ENCODE measurements at regions not wholly inside any gene's neighbourhood (a gene's known extent, or its start where the extent isn't known, plus 50 kb on each side); places are given as distances from the start of the nearest gene placed in this dataset.

DNA sequence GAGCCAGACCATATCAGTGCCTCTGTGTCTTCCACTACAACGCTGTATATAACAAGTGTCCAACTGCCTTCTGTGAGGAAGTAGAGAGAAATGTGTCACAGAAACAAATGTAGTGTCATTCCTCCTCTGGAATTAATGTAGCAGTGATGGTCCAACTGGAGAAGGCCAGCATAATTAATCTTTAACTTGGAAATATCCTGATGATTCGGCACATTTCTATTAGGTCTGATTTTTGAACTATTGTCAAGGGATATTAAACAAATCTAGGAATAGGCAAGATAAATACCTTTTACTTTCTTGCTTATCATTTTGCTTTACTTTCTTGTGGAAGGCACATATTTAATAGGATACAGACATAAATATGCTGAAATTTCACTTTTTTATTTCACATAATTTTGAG, 446.2 kb upstream of the ALCAM start:
- TF ChIP-seq, protein P1, sequence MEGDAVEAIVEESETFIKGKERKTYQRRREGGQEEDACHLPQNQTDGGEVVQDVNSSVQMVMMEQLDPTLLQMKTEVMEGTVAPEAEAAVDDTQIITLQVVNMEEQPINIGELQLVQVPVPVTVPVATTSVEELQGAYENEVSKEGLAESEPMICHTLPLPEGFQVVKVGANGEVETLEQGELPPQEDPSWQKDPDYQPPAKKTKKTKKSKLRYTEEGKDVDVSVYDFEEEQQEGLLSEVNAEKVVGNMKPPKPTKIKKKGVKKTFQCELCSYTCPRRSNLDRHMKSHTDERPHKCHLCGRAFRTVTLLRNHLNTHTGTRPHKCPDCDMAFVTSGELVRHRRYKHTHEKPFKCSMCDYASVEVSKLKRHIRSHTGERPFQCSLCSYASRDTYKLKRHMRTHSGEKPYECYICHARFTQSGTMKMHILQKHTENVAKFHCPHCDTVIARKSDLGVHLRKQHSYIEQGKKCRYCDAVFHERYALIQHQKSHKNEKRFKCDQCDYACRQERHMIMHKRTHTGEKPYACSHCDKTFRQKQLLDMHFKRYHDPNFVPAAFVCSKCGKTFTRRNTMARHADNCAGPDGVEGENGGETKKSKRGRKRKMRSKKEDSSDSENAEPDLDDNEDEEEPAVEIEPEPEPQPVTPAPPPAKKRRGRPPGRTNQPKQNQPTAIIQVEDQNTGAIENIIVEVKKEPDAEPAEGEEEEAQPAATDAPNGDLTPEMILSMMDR (IDR thresholded peaks at IDR 0.05), result no peak
- TF ChIP-seq EZH2 (IDR thresholded peaks at IDR 0.05), result no peak

All from neural progenitor cell (in vitro differentiated cells).